Brain microvascular endothelial cell (primary cell): ENCODE measurements at regions not wholly inside any gene's neighbourhood (a gene's known extent, or its start where the extent isn't known, plus 50 kb on each side); places are given as distances from the start of the nearest gene placed in this dataset.
"Not testable (repeated sequence)": the region's sequence is repeated elsewhere in the genome, so short reads cannot be mapped to it uniquely, and the experiment has no call there.

Experiments used
- DNase-seq: peaks from one replicate; pipeline ENCODE4 v3.0.0-alpha.2; 2020
- H3K27ac ChIP-seq: fragments of 250-450 bp; sonication (Bioruptor Pico); 2 replicates; pipeline ENCODE4 v1.5.1; 2020; ENCODE audit warnings: mild to moderate bottlenecking, moderate library complexity
- H3K27me3 ChIP-seq: fragments of 250-450 bp; sonication (Bioruptor Pico); replicated peaks from 2 replicates; pipeline ENCODE4 v1.5.1; 2020; ENCODE audit warnings: mild to moderate bottlenecking
- H3K36me3 ChIP-seq: fragments of 250-450 bp; sonication (Bioruptor Pico); replicated peaks from 2 replicates; pipeline ENCODE4 v1.5.1; 2020; ENCODE audit warnings: mild to moderate bottlenecking
- H3K4me3 ChIP-seq: 2 replicates; pipeline ENCODE4 v1.5.1; 2011; ENCODE audit warnings: low read depth, mild to moderate bottlenecking, control low read depth, low read length, moderate library complexity
- in situ Hi-C: cut with HindIII; loops from 2 replicates; pipeline ENCODE4 v1.10.0; 2017; ENCODE audit warnings: low sequenced_read_pairs, low pct_ligation_motif_present
- TF ChIP-seq, protein P1 (sequence below): IDR thresholded peaks from 2 replicates; pipeline ENCODE4 v1.5.1; 2011; ENCODE audit warnings: low read depth, mild to moderate bottlenecking, moderate library complexity, low read length, control low read depth, inconsistent platforms; ENCODE audit errors: missing control alignments

DNA sequence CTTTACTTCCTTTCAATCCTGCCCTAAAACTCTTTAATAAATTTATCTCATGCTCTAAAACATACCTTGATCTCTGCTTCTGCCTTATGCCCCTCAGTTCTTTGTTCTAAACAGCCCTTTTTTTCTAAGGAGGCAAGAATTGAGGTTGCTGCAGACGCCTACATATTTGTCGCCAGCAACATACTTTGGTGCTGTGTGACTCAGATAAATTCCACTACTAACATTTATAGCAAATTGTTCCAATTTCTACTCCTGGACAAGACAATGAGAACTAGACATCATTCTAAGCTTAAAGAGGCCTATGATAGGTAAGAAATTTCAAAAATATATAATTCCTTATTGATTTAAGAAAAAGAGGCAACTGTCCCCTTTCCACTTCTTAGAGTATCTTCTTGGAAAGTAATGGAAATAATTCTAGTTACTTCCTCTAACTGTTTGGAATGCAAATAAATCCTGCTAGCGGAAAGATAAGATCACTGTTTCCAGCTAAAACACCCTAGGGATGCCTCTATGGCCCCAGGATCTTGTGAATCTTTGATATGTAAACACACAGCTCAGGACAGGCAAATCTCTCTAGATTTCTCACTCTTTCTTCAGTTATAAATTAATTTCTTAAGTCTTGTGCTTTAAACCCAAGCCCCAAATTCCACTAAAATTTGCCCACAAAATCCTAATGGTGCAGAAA, 869.1 kb downstream of the KCNT2 start:
- no peak overlapping the region for H3K27ac ChIP-seq
- H3K4me3 ChIP-seq = no peak overlapping the region
- TF ChIP-seq, protein P1, sequence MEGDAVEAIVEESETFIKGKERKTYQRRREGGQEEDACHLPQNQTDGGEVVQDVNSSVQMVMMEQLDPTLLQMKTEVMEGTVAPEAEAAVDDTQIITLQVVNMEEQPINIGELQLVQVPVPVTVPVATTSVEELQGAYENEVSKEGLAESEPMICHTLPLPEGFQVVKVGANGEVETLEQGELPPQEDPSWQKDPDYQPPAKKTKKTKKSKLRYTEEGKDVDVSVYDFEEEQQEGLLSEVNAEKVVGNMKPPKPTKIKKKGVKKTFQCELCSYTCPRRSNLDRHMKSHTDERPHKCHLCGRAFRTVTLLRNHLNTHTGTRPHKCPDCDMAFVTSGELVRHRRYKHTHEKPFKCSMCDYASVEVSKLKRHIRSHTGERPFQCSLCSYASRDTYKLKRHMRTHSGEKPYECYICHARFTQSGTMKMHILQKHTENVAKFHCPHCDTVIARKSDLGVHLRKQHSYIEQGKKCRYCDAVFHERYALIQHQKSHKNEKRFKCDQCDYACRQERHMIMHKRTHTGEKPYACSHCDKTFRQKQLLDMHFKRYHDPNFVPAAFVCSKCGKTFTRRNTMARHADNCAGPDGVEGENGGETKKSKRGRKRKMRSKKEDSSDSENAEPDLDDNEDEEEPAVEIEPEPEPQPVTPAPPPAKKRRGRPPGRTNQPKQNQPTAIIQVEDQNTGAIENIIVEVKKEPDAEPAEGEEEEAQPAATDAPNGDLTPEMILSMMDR = no peak
- no peaks in the 10 kb centered on the region for H3K27me3 ChIP-seq
- H3K36me3 ChIP-seq = no peaks in the 10 kb centered on the region
- in situ Hi-C loops = no loop called here
- no peak for DNase-seq

DNA sequence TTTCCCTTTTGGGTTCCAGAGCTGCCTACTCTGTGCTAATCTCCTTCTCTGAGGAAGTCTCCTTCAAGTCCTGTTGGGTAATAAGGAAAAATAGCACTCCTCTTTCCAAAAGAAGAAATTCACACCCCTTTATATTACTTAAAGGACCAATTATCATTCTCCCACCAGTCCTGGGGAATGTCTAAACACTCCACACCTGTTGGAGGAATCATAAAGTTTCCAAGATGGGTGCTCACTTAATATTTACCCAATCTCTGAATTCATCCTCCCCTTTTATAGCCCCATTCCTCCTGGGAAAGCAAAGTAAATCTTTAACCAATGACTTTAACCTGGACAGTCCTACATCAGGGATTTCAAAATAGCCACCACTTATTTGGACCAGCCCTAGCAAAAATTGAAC, 873.1 kb downstream of the KCNT2 start:
- in situ Hi-C loops = no loop called here
- DNase-seq = no peak
- no peaks in the 10 kb centered on the region for H3K36me3 ChIP-seq
- no peaks in the 10 kb centered on the region for H3K27me3 ChIP-seq
- TF ChIP-seq, protein P1 = no peak
- no peak overlapping the region for H3K4me3 ChIP-seq
- H3K27ac ChIP-seq = no peak overlapping the region

DNA sequence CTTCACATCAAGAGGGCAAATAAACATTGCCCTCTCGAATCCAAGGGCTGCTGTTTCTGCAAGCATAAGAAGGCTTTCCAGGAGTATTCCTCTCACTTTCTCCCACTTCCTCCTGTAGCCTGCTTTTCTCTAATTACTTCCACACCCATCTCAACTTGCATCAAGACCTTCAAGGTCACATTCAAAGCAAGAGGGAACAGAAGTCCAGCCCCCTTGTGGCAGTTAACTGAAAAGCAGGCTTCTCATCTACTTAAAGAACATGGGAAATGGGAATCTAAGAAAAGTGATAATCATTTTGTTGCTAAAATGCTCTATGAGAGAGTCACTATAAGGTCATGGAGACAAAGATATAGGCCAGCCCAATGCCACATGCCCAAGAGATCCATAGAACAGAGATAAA, 874.4 kb downstream of the KCNT2 start:
- peak; percentile 16 for DNase-seq
- no peaks in the 10 kb centered on the region for H3K27me3 ChIP-seq
- TF ChIP-seq, protein P1 = peak; percentile 62
- in situ Hi-C loops = no loop called here
- no peak overlapping the region for H3K4me3 ChIP-seq
- H3K27ac ChIP-seq = no peak overlapping the region
- H3K36me3 ChIP-seq = no peaks in the 10 kb centered on the region

DNA sequence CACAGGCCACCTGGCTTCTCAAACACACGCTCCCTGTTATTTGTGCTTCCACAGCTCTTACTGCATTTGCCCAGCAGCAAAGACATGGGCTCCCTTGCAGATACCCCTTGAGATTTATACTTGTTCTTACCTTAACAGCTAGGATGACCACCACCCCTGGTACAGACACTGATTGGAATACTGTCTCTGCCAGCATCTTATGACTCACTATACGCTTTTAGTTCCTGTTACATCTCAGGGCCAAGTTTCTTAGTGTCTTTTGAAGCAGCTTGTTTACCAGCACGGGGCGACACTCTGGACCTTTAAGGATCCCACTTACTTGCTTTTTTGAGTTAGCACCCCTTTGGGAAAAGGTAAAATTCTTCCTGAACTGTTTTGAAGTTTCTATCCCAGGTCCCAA, 874.8 kb downstream of the KCNT2 start:
- TF ChIP-seq, protein P1 = no peak
- H3K27ac ChIP-seq = no peak overlapping the region
- H3K27me3 ChIP-seq = no peaks in the 10 kb centered on the region
- DNase-seq = no peak
- H3K36me3 ChIP-seq = no peaks in the 10 kb centered on the region
- in situ Hi-C loops = no loop called here
- no peak overlapping the region for H3K4me3 ChIP-seq

DNA sequence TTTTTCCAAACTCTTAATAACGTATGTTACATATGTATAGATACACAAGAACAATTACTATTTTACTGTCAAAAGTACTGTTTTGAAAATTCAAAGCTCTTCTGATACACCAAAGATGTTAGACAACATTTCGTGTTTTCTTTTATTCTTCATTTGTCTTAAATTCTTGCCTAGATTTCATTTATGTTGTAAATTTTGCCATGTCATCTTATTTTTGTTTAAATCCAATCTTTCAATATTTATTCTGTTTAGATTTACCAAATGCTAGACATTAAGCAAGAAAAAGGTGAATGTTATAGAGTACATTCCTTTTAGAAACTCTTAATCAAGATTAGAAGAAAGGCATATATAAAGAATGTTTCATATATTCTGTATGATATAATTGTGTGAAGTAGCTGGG, 876.9 kb downstream of the KCNT2 start:
- H3K27ac ChIP-seq = no peak overlapping the region
- DNase-seq = no peak
- H3K4me3 ChIP-seq = no peak overlapping the region
- in situ Hi-C loops = no loop called here
- TF ChIP-seq, protein P1 = no peak
- H3K27me3 ChIP-seq = no peaks in the 10 kb centered on the region
- no peaks in the 10 kb centered on the region for H3K36me3 ChIP-seq

DNA sequence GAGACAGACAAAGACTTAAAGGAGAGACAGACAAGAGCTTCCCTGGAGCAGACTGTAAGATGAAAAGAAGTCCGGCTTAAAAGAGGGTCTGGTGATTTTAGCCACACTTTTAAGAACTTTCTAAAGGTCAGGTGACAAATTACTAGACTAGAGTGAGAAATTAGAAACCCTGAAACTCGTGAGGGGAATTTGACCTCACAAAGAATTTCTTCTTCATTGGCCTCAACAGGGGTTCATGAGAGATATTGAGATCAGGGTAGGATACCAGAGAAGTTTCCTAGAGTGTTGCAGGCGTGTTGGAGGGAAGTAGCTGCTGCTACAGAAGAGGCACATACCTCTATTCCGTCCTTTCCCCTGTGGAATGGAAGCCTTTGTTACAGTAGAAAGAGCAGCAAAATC, 884.4 kb downstream of the KCNT2 start:
- DNase-seq = no peak
- no peak overlapping the region for H3K27ac ChIP-seq
- H3K4me3 ChIP-seq = no peak overlapping the region
- in situ Hi-C loops = no loop called here
- TF ChIP-seq, protein P1 = no peak
- H3K36me3 ChIP-seq = no peaks in the 10 kb centered on the region
- no peaks in the 10 kb centered on the region for H3K27me3 ChIP-seq

DNA sequence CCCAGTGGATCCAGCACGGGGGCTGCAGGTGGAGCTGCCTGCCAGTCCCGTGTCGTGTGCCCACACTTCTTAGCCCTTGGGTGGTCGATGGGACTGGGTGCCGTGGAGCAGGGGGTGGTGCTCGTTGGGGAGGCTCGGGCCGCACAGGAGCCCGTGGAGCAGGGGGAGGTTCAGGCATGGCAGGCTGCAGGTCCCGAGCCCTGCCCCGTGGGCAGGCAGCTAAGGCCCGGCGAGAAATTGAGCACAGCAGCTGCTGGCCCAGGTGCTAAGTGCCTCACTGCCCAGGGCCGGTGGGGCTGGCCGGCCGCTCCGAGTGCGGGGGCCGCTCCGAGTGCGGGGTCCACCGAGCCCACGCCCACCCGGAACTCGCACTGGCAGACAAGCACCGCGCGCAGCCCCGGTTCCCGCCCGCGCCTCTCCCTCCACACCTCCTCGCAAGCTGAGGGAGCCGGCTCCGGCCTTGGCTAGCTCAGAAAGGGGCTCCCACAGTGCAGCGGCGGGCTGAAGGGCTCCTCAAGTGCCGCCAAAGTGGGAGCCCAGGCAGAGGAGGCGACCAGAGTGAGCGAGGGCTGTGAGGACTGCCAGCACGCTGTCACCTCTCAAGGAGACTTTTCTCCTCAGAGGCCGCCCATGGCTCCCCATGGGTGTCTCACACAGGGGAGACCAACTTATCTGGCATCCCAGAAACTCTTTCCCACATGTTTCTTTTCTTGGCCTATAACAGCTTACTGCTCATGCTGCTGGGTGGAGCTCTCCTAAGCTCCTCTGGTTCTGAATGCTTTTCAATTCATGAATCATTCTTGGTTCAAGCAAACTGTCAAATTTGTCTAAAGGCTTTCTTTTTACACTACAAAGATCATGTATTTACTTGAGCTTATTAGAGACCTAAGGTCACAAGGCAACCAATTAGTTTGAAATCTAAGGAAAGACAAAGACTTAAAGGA, 885.1 kb downstream of the KCNT2 start:
- H3K27ac ChIP-seq, H3K36me3 ChIP-seq, in situ Hi-C loops, H3K4me3 ChIP-seq, H3K27me3 ChIP-seq, DNase-seq: not testable (repeated sequence)

DNA sequence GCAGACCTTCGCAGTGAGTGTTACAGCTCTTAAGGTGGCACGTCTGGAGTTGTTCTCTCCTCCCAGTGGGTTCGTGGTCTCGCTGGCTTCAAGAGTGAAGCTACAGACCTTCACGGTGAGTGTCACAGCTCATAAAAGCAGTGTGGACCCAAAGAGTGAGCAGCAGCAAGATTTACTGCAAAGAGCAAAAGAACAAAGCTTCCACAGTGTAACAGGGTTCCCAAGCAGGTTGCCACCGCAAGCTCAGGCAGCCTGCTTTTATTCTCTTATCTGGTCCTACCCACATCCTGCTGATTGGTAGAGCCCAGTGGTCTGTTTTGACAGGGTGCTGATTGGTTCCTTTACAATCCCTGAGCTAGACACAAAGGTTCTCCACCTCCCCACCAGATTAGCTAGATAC, 886.1 kb downstream of the KCNT2 start:
- H3K27me3 ChIP-seq, H3K27ac ChIP-seq, DNase-seq, H3K4me3 ChIP-seq, in situ Hi-C loops, H3K36me3 ChIP-seq: not testable (repeated sequence)
